ENCODE measurements at regions not wholly inside any gene's neighbourhood (a gene's known extent, or its start where the extent isn't known, plus 50 kb on each side); places are given as distances from the start of the nearest gene placed in this dataset.

- intact Hi-C loops (cut with DNase I): no loop called here
- FAIRE-seq: no peak
Observed at GRCh38 chr1:222096883-222097282, 355.0 kb upstream of the DUSP10 start.

GRCh38 chr1:222096476-222096772 lies 354.5 kb upstream of the DUSP10 start:
- ATAC-seq: no peak
- 96 to 97% methylated on average over 1 of the region's 1 CpG for WGBS, 2 donors

More at GRCh38 chr1:222096883-222097282, 355.0 kb upstream of the DUSP10 start:
- H3K36me3 ChIP-seq: no peaks in the 10 kb centered on the region
- ATAC-seq (no peak), DNase-seq (no peak)
- TF ChIP-seq CTCF (IDR thresholded peaks at IDR 0.05): no peak
- no peaks in the 10 kb centered on the region for H3K4me1 ChIP-seq
- H3K27ac ChIP-seq: no peak overlapping the region
- no peak overlapping the region for H3K4me3 ChIP-seq
- 71 to 77% methylated on average over 4 of the region's 4 CpGs for WGBS, 2 donors
- no peaks in the 10 kb centered on the region for H3K27me3 ChIP-seq
- H3K9me3 ChIP-seq: no peaks in the 10 kb centered on the region

GRCh38 chr1:222095606-222096475 lies 354.0 kb upstream of the DUSP10 start:
- ATAC-seq: peak in 2 of 4 donors; percentile 51 to 59
- Histone ChIP-seq H3K36me3 (no peaks in the 10 kb centered on the region), H3K27ac (no peak overlapping the region), H3K4me1 (no peaks in the 10 kb centered on the region), H3K4me3 (no peak overlapping the region), H3K9me3 (no peaks in the 10 kb centered on the region), H3K27me3 (no peaks in the 10 kb centered on the region)
- intact Hi-C loops (cut with DNase I): no loop called here
- no peak for FAIRE-seq
- 58 to 67% methylated on average over 11 of the region's 11 CpGs for WGBS, 2 donors
- peak in 2 of 6 donors; percentile 31 to 35 for DNase-seq
- TF ChIP-seq CTCF (IDR thresholded peaks at IDR 0.05): peak; percentile 38 to 63 (median 56)

More at GRCh38 chr1:222096476-222096772, 354.5 kb upstream of the DUSP10 start:
- H3K27ac ChIP-seq: no peak overlapping the region
- intact Hi-C loops (cut with DNase I): no loop called here
- TF ChIP-seq CTCF (IDR thresholded peaks at IDR 0.05): no peak
- H3K4me1 ChIP-seq: no peaks in the 10 kb centered on the region
- H3K27me3 ChIP-seq: no peaks in the 10 kb centered on the region
- no peaks in the 10 kb centered on the region for H3K36me3 ChIP-seq
- H3K9me3 ChIP-seq: no peaks in the 10 kb centered on the region
- H3K4me3 ChIP-seq: no peak overlapping the region
- no peak for FAIRE-seq
- no peak for DNase-seq

GRCh38 chr1:222093518-222093917 lies 351.6 kb upstream of the DUSP10 start:
- intact Hi-C loops (cut with DNase I): no loop called here
- no peak for DNase-seq
- Histone ChIP-seq H3K4me3 (no peak overlapping the region), H3K27me3 (no peaks in the 10 kb centered on the region), H3K36me3 (no peaks in the 10 kb centered on the region), H3K9me3 (no peaks in the 10 kb centered on the region), H3K4me1 (no peaks in the 10 kb centered on the region), H3K27ac (no peak overlapping the region)
- no peak for TF ChIP-seq CTCF (IDR thresholded peaks at IDR 0.05)
- FAIRE-seq: no peak
- 19 to 21% methylated on average over 4 of the region's 4 CpGs for WGBS, 2 donors
- peak in 1 of 4 donors; percentile 69 for ATAC-seq

GRCh38 chr1:222090103-222090502 lies 348.2 kb upstream of the DUSP10 start:
- H3K9me3 ChIP-seq: no peaks in the 10 kb centered on the region
- H3K27me3 ChIP-seq: no peaks in the 10 kb centered on the region
- H3K4me3 ChIP-seq: no peak overlapping the region
- no peaks in the 10 kb centered on the region for H3K36me3 ChIP-seq
- DNase-seq: no peak
- no peak for ATAC-seq
- no peaks in the 10 kb centered on the region for H3K4me1 ChIP-seq
- no peak for FAIRE-seq
- TF ChIP-seq CTCF (IDR thresholded peaks at IDR 0.05): no peak
- 77 to 82% methylated on average over 4 of the region's 4 CpGs for WGBS, 2 donors
- intact Hi-C loops (cut with DNase I): no loop called here
- H3K27ac ChIP-seq: no peak overlapping the region
